ENCODE measurements at regions not wholly inside any gene's neighbourhood (a gene's known extent, or its start where the extent isn't known, plus 50 kb on each side); places are given as distances from the start of the nearest gene placed in this dataset.

GRCh38 chr9:105158898-105159297 is 85.6 kb upstream of the SLC44A1 start:
- CTCF ChIA-PET, result interaction anchor here (0.9 to 5.1 kb wide), 10 partner anchors 11 to 308 kb away, joined by 3 to 20 read pairs (median 4); no protein-coding TSS in a partner anchor
- no peak for DNase-seq (ENCODE audit: extremely low spot score)
- POLR2A ChIA-PET, result no interaction called here
- TF ChIP-seq CTCF (IDR thresholded peaks at IDR 0.05; ENCODE audit: control extremely low read depth, extremely low read depth, low read depth, missing control alignments), result no peak

- no peak for DNase-seq (ENCODE audit: extremely low spot score)
- ChIA-PET CTCF (interaction anchor here (1.6 kb wide), 1 partner anchor 19 kb away, joined by 5 read pairs; no protein-coding TSS in a partner anchor), POLR2A (no interaction called here)
- no peak for TF ChIP-seq CTCF (IDR thresholded peaks at IDR 0.05; ENCODE audit: control extremely low read depth, extremely low read depth, low read depth, missing control alignments)
Measured at GRCh38 chr9:105168870-105169319, 75.6 kb upstream of the SLC44A1 start.

- TF ChIP-seq CTCF (IDR thresholded peaks at IDR 0.05; ENCODE audit: control extremely low read depth, extremely low read depth, low read depth, missing control alignments), result no peak
- ChIA-PET POLR2A (no interaction called here), CTCF (interaction anchor here (0.6 to 1.7 kb wide), 4 partner anchors 13 to 234 kb away, joined by 3 to 4 read pairs (median 3); no protein-coding TSS in a partner anchor)
- DNase-seq (ENCODE audit: extremely low spot score), result no peak
Measured at GRCh38 chr9:105171076-105171475, 73.4 kb upstream of the SLC44A1 start.

GRCh38 chr9:105171589-105171988 is 72.9 kb upstream of the SLC44A1 start:
- POLR2A ChIA-PET, result no interaction called here

GRCh38 chr9:105172436-105172835 is 72.0 kb upstream of the SLC44A1 start:
- POLR2A ChIA-PET, result no interaction called here
- DNase-seq (ENCODE audit: extremely low spot score), result no peak
- no peak for TF ChIP-seq CTCF (IDR thresholded peaks at IDR 0.05; ENCODE audit: control extremely low read depth, extremely low read depth, low read depth, missing control alignments)
- CTCF ChIA-PET, result no interaction called here

More at GRCh38 chr9:105171589-105171988, 72.9 kb upstream of the SLC44A1 start:
- CTCF ChIA-PET, result interaction anchor here (0.8 kb wide), 1 partner anchor 15 kb away, joined by 3 read pairs; no protein-coding TSS in a partner anchor
- no peak for TF ChIP-seq CTCF (IDR thresholded peaks at IDR 0.05; ENCODE audit: control extremely low read depth, extremely low read depth, low read depth, missing control alignments)
- no peak for DNase-seq (ENCODE audit: extremely low spot score)

GRCh38 chr9:105173306-105173705 is 71.1 kb upstream of the SLC44A1 start:
- TF ChIP-seq CTCF (IDR thresholded peaks at IDR 0.05; ENCODE audit: control extremely low read depth, extremely low read depth, low read depth, missing control alignments), result no peak
- ChIA-PET CTCF (interaction anchor here (0.9 kb wide), 1 partner anchor 311 kb away, joined by 3 read pairs; no protein-coding TSS in a partner anchor), POLR2A (no interaction called here)
- no peak for DNase-seq (ENCODE audit: extremely low spot score)

All from GM10248 (cell line).